ENCODE measurements at regions not wholly inside any gene's neighbourhood (a gene's known extent, or its start where the extent isn't known, plus 50 kb on each side); places are given as distances from the start of the nearest gene placed in this dataset.

DNA sequence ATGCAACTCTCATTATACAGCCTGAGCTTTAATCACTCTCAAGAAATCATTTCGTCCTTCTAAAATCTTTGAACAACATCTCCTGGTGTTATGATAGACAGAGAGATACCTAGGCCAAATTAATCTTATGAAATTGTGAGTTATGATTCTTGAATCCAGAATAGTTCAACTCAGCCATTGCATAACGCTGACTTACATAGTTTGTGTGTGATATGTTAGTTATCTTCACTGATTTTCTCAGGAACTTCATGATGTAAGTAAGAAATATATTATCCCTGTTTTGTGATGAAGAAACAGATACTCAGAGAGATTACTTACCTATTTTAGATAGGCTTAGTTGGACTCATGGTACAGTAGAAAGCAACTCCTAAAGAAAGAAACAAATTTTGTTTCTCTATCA, 684.4 kb downstream of the ZEB2 start:
- DNase-seq, result no peak
- TF ChIP-seq, protein P1, sequence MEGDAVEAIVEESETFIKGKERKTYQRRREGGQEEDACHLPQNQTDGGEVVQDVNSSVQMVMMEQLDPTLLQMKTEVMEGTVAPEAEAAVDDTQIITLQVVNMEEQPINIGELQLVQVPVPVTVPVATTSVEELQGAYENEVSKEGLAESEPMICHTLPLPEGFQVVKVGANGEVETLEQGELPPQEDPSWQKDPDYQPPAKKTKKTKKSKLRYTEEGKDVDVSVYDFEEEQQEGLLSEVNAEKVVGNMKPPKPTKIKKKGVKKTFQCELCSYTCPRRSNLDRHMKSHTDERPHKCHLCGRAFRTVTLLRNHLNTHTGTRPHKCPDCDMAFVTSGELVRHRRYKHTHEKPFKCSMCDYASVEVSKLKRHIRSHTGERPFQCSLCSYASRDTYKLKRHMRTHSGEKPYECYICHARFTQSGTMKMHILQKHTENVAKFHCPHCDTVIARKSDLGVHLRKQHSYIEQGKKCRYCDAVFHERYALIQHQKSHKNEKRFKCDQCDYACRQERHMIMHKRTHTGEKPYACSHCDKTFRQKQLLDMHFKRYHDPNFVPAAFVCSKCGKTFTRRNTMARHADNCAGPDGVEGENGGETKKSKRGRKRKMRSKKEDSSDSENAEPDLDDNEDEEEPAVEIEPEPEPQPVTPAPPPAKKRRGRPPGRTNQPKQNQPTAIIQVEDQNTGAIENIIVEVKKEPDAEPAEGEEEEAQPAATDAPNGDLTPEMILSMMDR (IDR thresholded peaks at IDR 0.05; ENCODE audit: low read depth, low read length, missing control alignments), result no peak
- in situ Hi-C loops (cut with HindIII; ENCODE audit: low pct_ligation_motif_present, low sequenced_read_pairs), result no loop called here
- H3K27me3 ChIP-seq (replicated peaks), result no peaks in the 10 kb centered on the region
- H3K36me3 ChIP-seq (replicated peaks), result no peaks in the 10 kb centered on the region
- H3K27ac ChIP-seq, result no peak overlapping the region
- no peak overlapping the region for H3K4me3 ChIP-seq (ENCODE audit: low read depth, low read length)

DNA sequence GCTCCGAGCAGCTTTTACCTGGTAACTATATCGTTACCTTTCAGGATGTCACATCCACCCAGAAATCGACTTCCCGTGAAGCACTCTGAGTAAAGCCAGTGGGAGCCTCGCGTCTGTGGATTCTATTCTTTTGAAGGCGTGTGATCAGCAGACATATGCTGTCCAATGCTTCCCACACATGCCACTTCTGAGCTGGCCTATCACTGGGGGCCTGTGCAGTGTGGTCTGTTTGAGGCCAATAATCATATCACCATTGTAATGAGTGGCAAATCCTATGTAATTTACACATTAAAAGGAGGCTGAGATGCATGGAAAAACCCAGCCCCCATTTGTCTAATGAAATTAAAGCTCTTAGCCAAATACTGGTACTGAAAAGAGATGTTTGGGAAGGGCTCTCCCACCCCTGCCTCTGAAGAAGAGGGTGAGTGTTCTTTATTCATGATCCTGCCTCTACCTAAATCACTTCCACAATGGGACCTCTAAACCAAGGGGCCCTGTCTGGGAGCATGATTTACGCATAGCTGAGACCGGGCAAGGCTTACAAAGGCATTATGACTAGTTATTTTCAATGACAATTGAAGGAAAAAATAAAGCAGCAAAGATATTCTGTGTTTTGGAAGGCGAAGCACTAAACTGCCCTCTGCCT, 686.8 kb downstream of the ZEB2 start:
- Histone ChIP-seq H3K27me3 (replicated peaks) (no peaks in the 10 kb centered on the region), H3K27ac (no peak overlapping the region), H3K4me3 (ENCODE audit: low read depth, low read length) (no peak overlapping the region), H3K36me3 (replicated peaks) (no peaks in the 10 kb centered on the region)
- no peak for DNase-seq
- TF ChIP-seq, protein P1 (IDR thresholded peaks at IDR 0.05; ENCODE audit: low read depth, low read length, missing control alignments), result no peak
- in situ Hi-C loops (cut with HindIII; ENCODE audit: low pct_ligation_motif_present, low sequenced_read_pairs), result no loop called here

GRCh38 chr2:143830476-143830875, 689.4 kb downstream of the ZEB2 start:
- H3K4me3 ChIP-seq (ENCODE audit: low read depth, low read length), result no peak overlapping the region
- no peaks in the 10 kb centered on the region for H3K27me3 ChIP-seq (replicated peaks)
- no peak overlapping the region for H3K27ac ChIP-seq
- TF ChIP-seq, protein P1 (IDR thresholded peaks at IDR 0.05; ENCODE audit: low read depth, low read length, missing control alignments), result no peak
- no peaks in the 10 kb centered on the region for H3K36me3 ChIP-seq (replicated peaks)
- DNase-seq, result no peak
- in situ Hi-C loops (cut with HindIII; ENCODE audit: low pct_ligation_motif_present, low sequenced_read_pairs), result no loop called here

DNA sequence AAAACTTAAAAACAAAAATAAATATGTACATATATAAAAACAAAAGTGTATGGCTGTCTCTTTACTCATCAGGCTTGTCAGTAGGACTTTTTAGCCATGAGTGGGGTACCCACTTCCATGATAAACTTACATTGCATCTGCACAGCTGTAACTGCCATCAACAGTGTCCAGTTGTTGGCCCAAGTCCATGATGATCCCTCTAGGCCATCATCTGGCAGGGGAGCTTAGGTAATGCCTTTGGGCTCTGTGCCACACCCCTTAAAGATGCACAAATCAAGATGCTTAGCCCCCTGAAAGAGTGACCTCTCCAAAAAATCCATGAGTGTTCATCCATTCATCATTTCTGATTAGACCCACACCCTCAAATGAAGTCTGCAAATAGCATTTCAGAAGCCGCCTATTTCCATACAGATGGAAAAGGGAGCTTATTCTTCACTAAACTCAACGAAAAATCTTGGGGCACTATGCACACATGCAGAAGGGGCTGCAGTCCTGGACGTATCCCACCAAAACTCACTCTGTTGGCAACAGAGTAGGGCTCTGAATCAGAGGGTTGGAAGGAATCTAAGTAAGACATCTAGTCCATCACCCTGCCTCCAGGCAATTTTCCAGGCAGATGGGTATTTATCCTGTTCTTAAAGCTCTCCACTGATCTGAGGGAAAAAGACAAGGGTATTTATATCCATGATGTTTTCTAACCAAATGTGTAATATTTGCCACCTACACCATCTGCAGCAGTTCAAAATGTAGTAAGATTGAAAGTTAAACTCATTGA, 691.0 kb downstream of the ZEB2 start:
- H3K36me3 ChIP-seq (replicated peaks), result no peaks in the 10 kb centered on the region
- TF ChIP-seq, protein P1 (IDR thresholded peaks at IDR 0.05; ENCODE audit: low read depth, low read length, missing control alignments), result no peak
- no peak overlapping the region for H3K4me3 ChIP-seq (ENCODE audit: low read depth, low read length)
- in situ Hi-C loops (cut with HindIII; ENCODE audit: low pct_ligation_motif_present, low sequenced_read_pairs), result no loop called here
- no peak overlapping the region for H3K27ac ChIP-seq
- no peak for DNase-seq
- no peaks in the 10 kb centered on the region for H3K27me3 ChIP-seq (replicated peaks)

- Histone ChIP-seq H3K4me3 (ENCODE audit: low read depth, low read length) (no peak overlapping the region), H3K36me3 (replicated peaks) (no peaks in the 10 kb centered on the region), H3K27ac (no peak overlapping the region), H3K27me3 (replicated peaks) (no peaks in the 10 kb centered on the region)
- TF ChIP-seq, protein P1 (IDR thresholded peaks at IDR 0.05; ENCODE audit: low read depth, low read length, missing control alignments), result no peak
- in situ Hi-C loops (cut with HindIII; ENCODE audit: low pct_ligation_motif_present, low sequenced_read_pairs), result no loop called here
- no peak for DNase-seq
These were observed 695.1 kb downstream of the ZEB2 start for GRCh38 chr2:143824791-143825190.

All from brain microvascular endothelial cell (primary cell).